Thoracic aorta (tissue), 2 donors: ENCODE measurements at regions not wholly inside any gene's neighbourhood (a gene's known extent, or its start where the extent isn't known, plus 50 kb on each side); places are given as distances from the start of the nearest gene placed in this dataset.

ENCODE experiments used
- ATAC-seq: fragments of 150-250 bp; one replicate; pipeline ENCODE4 v1.8.0; 2017; ENCODE audit warnings: low read depth; ENCODE audit not compliant: insufficient number of reproducible peaks, low FRiP score
- DNase-seq: peaks from one replicate; pipeline ENCODE4 v3.0.0-alpha.2; 2020; ENCODE audit warnings: low spot score
- H3K27ac ChIP-seq, 2 donors: fragments of 200-600 bp; sonication (generic); 1 replicate in 1 of 2; 2 replicates in 1 of 2; pipeline ENCODE4 v1.5.1; 2016; ENCODE audit warnings: mild to moderate bottlenecking in 2 of 2, moderate library complexity in 2 of 2
- H3K27me3 ChIP-seq: fragments of 200-600 bp; sonication (generic); replicated peaks from 2 replicates; pipeline ENCODE4 v1.6.0; 2016; ENCODE audit warnings: mild to moderate bottlenecking; ENCODE audit not compliant: insufficient read depth
- H3K36me3 ChIP-seq: fragments of 200-600 bp; sonication (generic); one replicate; pipeline ENCODE4 v1.5.1; 2016
- H3K4me1 ChIP-seq, 2 donors: fragments of 200-600 bp; sonication (generic); 1 replicate in 1 of 2; 2 replicates in 1 of 2; pipeline versions ENCODE4 v1.5.1 to v1.6.0; 2016; ENCODE audit warnings: low read depth in 2 of 2, mild to moderate bottlenecking in 1 of 2; ENCODE audit not compliant: control insufficient read depth in 1 of 2
- H3K4me3 ChIP-seq: fragments of 200-600 bp; sonication (generic); 2 replicates; pipeline ENCODE4 v1.5.1; 2016; ENCODE audit warnings: mild to moderate bottlenecking
- H3K9me3 ChIP-seq: fragments of 200-600 bp; sonication (generic); 2 replicates; pipeline ENCODE4 v1.5.1; 2016
- TF ChIP-seq, protein P1 (sequence below): fragments of 200-600 bp; sonication (generic); IDR thresholded peaks from one replicate; pipeline ENCODE4 v1.5.1; 2019; ENCODE audit warnings: antibody characterized with exemption

DNA sequence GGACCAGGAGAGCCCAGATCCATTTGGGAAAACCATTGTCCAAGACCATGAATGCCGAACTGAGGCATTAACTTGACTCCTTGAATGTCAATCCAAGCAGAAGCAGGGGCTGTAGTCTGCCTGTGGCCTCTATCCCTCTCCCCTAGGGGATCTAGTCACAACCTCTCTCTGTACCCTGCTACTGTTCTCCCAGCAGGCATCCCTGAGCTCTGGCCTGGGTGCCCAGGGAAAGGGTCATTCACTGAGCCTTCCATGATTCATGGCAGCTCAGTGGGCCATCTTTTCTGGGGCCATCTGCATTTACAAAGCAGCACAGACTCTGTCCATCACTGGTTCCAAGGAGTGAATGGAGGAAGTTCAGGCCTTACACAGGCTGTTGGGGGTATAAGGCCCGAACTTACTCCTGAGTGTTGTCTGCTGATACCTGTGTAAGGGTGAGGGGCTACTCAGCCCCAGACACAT is 151.8 kb downstream of the ZFP36L2 start:
- Histone ChIP-seq H3K4me1 (peaks cover 54 to 75% of the 10 kb centered on the region in 2 donors), H3K27me3 (no peaks in the 10 kb centered on the region), H3K9me3 (no peaks in the 10 kb centered on the region), H3K27ac (peak overlapping the region; percentile 97 to 99), H3K4me3 (no peak overlapping the region), H3K36me3 (no peaks in the 10 kb centered on the region)
- TF ChIP-seq, protein P1, sequence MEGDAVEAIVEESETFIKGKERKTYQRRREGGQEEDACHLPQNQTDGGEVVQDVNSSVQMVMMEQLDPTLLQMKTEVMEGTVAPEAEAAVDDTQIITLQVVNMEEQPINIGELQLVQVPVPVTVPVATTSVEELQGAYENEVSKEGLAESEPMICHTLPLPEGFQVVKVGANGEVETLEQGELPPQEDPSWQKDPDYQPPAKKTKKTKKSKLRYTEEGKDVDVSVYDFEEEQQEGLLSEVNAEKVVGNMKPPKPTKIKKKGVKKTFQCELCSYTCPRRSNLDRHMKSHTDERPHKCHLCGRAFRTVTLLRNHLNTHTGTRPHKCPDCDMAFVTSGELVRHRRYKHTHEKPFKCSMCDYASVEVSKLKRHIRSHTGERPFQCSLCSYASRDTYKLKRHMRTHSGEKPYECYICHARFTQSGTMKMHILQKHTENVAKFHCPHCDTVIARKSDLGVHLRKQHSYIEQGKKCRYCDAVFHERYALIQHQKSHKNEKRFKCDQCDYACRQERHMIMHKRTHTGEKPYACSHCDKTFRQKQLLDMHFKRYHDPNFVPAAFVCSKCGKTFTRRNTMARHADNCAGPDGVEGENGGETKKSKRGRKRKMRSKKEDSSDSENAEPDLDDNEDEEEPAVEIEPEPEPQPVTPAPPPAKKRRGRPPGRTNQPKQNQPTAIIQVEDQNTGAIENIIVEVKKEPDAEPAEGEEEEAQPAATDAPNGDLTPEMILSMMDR = no peak
- DNase-seq = no peak
- ATAC-seq = no peak

GRCh38 chr2:43074052-43074451 is 152.4 kb downstream of the ZFP36L2 start:
- H3K27me3 ChIP-seq = no peaks in the 10 kb centered on the region
- no peaks in the 10 kb centered on the region for H3K9me3 ChIP-seq
- TF ChIP-seq, protein P1 = no peak
- DNase-seq (no peak), ATAC-seq (no peak)
- H3K36me3 ChIP-seq = no peaks in the 10 kb centered on the region
- H3K4me1 ChIP-seq = peaks cover 54 to 75% of the 10 kb centered on the region in 2 donors
- peak overlapping the region; percentile 97 to 99 for H3K27ac ChIP-seq
- no peak overlapping the region for H3K4me3 ChIP-seq

- peak overlapping the region; percentile 97 to 99 for H3K27ac ChIP-seq
- H3K4me1 ChIP-seq = peaks cover 54 to 75% of the 10 kb centered on the region in 2 donors
- TF ChIP-seq, protein P1 = no peak
- DNase-seq (no peak), ATAC-seq (no peak)
- no peaks in the 10 kb centered on the region for H3K36me3 ChIP-seq
- H3K27me3 ChIP-seq = no peaks in the 10 kb centered on the region
- H3K4me3 ChIP-seq = no peak overlapping the region
- H3K9me3 ChIP-seq = no peaks in the 10 kb centered on the region
Measured at GRCh38 chr2:43073401-43073825, 153.0 kb downstream of the ZFP36L2 start.

DNA sequence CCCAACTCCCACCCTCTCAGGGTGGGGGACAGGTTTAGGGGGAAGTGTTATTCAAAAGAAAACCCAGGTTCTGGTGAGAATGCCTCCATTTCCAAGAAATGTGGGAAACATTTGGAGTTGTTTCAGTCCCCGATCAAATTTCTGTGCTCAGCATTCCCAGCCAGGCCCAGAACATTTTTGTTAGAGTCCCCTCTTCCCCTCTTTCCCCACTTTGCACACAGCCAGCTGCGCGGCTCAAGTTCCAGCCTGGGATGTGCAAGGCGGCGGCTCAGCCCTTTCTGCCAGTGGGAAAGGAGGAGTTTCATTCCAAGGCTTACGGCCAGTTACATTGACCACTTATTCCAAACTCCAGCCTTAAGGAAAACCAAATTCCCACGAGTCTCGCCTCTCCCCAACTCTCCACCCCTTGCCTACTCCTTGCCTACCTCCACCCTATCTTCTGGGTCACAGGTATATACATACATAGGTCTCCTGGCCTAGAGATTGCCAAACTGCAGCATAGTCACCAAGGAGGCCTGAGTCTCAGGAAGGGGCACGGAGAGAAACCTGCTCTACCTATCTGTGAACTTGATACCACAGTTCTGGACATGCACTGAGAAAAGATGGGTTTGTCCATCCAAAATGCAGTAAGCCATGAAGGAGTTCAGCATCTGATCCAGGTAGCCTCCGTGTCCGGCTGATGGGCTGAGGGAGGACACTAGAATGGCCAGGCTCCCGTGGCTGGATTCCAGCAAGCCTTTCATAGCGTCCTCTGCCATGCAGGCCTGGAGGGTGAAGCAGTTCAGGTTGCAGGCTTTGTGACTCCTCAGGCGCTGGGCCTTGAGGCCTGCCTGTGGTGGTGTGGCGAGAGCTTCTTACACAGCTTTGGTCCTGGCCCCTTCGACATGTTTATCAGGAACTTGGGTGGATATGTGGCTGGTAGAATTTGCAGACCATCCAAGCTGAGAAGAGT is 154.5 kb downstream of the ZFP36L2 start:
- Histone ChIP-seq H3K9me3 (no peaks in the 10 kb centered on the region), H3K36me3 (no peaks in the 10 kb centered on the region), H3K4me1 (peaks cover 54 to 69% of the 10 kb centered on the region in 2 donors), H3K27ac (peak overlapping the region; percentile 61 to 63), H3K27me3 (no peaks in the 10 kb centered on the region), H3K4me3 (no peak overlapping the region)
- ATAC-seq = no peak
- no peak for DNase-seq
- TF ChIP-seq, protein P1 = no peak

- H3K4me1 ChIP-seq = peaks cover 46 to 60% of the 10 kb centered on the region in 2 donors
- TF ChIP-seq, protein P1 = no peak
- peak overlapping the region; percentile 61 to 63 for H3K27ac ChIP-seq
- no peak overlapping the region for H3K4me3 ChIP-seq
- ATAC-seq (no peak), DNase-seq (no peak)
- H3K27me3 ChIP-seq = no peaks in the 10 kb centered on the region
- no peaks in the 10 kb centered on the region for H3K9me3 ChIP-seq
- H3K36me3 ChIP-seq = no peaks in the 10 kb centered on the region
Measured at GRCh38 chr2:43070676-43071502, 155.5 kb downstream of the ZFP36L2 start.
